Nephron (organoid): ENCODE measurements at regions not wholly inside any gene's neighbourhood (a gene's known extent, or its start where the extent isn't known, plus 50 kb on each side); places are given as distances from the start of the nearest gene placed in this dataset.
"Not testable (repeated sequence)": the region's sequence is repeated elsewhere in the genome, so short reads cannot be mapped to it uniquely, and the experiment has no call there.

Experiments
- H3K27ac Mint-ChIP-seq, 3 experiments: 2 replicates each; pipeline ENCODE4 v1.8.0; 2020; ENCODE audit warnings: mixed read lengths in 3 of 3, mild to moderate bottlenecking in 2 of 3, moderate library complexity in 1 of 3
- H3K27me3 Mint-ChIP-seq: 2 replicates; pipeline ENCODE4 v1.8.0; 2021; ENCODE audit warnings: low read depth, mild to moderate bottlenecking, moderate library complexity, mixed read lengths
- H3K36me3 Mint-ChIP-seq: 2 replicates; pipeline ENCODE4 v1.8.0; 2020; ENCODE audit warnings: low read depth, mixed read lengths
- H3K4me1 Mint-ChIP-seq: 2 replicates; pipeline ENCODE4 v1.8.0; 2020; ENCODE audit warnings: mixed read lengths
- H3K4me3 Mint-ChIP-seq, 3 experiments: 2 replicates each; pipeline ENCODE4 v1.8.0; 2020; ENCODE audit warnings: mild to moderate bottlenecking in 3 of 3, mixed read lengths in 3 of 3, moderate library complexity in 2 of 3
- H3K9me3 Mint-ChIP-seq: 2 replicates; pipeline ENCODE4 v1.8.0; 2020; ENCODE audit warnings: mixed read lengths
- CTCF ChIP-seq, 3 experiments: fragments of 200-600 bp; sonication (generic); IDR thresholded peaks; one replicate each; pipeline ENCODE4 v1.5.0; 2021; ENCODE audit warnings: antibody characterized with exemption in 3 of 3; ENCODE audit not compliant: unreplicated experiment in 3 of 3

DNA sequence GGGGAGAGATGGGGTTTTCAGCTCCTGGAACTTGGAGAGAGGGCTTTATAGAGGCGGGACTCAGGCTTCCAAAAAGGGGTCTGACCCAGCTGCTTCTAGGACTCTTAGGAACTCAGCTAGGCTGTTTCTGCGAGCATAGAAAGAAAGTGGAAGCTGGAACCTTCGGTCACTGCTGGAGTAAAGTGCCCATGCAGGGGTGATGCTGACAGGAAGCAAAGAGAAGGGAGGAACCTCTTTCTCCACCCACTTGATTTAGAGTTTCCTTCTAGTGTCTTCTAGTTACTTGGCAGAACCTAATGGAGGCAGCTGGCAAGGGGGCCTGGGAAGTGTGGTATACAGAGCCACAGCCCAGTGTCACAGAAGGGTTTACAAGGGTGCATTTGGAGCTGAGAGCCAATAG is 283.6 kb downstream of the QKI start:
- no peak overlapping the region for H3K4me3 Mint-ChIP-seq
- H3K36me3 Mint-ChIP-seq: no peaks in the 10 kb centered on the region
- H3K4me1 Mint-ChIP-seq: no peaks in the 10 kb centered on the region
- H3K9me3 Mint-ChIP-seq: peaks cover 2% of the 10 kb centered on the region
- TF ChIP-seq CTCF (IDR thresholded peaks at IDR 0.05; ENCODE audit: unreplicated experiment in 3 of 3): no peak
- no peak overlapping the region for H3K27ac Mint-ChIP-seq
- peaks cover 11% of the 10 kb centered on the region for H3K27me3 Mint-ChIP-seq

DNA sequence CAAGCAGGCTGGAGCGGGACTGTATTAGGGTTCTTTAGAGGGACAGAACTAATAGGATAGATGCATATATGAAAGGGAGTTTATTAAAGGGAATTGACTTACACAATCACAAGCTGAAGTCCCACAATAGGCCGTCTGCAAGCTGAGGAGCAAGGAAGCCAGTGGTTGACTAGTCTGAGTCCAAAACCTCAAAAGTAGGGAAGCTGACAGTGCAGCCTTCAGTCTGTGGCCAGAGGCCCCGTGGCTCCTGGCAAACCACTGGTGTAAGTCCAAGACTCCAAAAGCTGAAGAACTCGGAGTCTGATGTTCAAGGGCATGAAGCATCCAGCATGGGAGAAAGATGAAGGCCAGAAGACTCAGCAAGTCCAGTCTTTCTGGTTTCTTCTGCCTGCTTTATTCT is 281.8 kb downstream of the QKI start:
- H3K27me3 Mint-ChIP-seq: peaks cover 10% of the 10 kb centered on the region
- H3K36me3 Mint-ChIP-seq, H3K27ac Mint-ChIP-seq, H3K4me1 Mint-ChIP-seq, H3K9me3 Mint-ChIP-seq, H3K4me3 Mint-ChIP-seq: not testable (repeated sequence)

DNA sequence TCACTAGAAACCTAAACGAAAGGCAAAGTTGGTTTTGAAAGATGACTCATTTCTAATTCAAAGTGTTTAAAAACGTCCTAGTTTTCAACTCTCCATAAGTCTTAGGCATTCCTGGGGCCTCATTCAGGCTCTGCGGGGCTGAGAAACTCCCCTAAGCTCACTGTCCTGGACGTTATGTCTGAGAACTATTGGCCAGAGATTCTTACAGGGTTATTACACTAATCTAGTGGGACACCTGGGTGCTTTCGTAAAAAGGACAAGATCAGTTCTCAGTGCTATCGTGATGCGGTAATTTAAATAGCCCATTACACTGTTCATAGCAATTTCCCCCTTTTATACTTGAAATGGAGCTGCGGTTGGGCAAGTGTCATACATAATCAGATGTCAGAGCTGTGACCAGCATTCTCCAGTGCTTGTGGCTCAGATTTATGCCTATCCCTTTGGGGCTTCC is 280.9 kb downstream of the QKI start:
- H3K27me3 Mint-ChIP-seq: peaks cover 11% of the 10 kb centered on the region
- H3K36me3 Mint-ChIP-seq: no peaks in the 10 kb centered on the region
- H3K9me3 Mint-ChIP-seq: peaks cover 2% of the 10 kb centered on the region
- no peak overlapping the region for H3K27ac Mint-ChIP-seq
- no peak overlapping the region for H3K4me3 Mint-ChIP-seq
- H3K4me1 Mint-ChIP-seq: no peaks in the 10 kb centered on the region
- no peak for TF ChIP-seq CTCF (IDR thresholded peaks at IDR 0.05; ENCODE audit: unreplicated experiment in 3 of 3)

DNA sequence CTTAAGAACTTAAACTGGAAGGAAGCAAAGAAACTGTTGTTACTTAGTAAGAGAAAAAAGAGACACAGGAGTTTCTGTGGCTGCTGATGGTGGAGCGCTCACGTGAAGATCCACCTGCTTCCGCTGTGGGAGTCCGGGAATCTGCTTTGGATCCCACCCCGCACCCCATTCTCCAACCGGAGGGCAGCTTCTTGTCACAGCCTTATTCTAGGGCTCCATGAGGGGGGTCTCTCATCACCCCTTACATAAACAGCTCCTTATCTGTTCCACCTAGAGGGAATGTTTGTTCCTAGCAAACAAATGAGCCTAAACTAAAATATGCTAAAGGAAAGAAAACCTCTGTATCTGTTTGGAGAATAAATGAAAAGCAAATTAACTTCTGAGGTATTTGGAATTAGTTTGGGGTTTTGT is 280.5 kb downstream of the QKI start:
- Mint-ChIP-seq H3K4me3 (no peak overlapping the region), H3K27me3 (peaks cover 14% of the 10 kb centered on the region), H3K36me3 (no peaks in the 10 kb centered on the region), H3K27ac (no peak overlapping the region), H3K4me1 (no peaks in the 10 kb centered on the region), H3K9me3 (peaks cover 2% of the 10 kb centered on the region)
- TF ChIP-seq CTCF (IDR thresholded peaks at IDR 0.05; ENCODE audit: unreplicated experiment in 3 of 3): no peak

GRCh38 chr6:163694072-163694471 is 279.6 kb downstream of the QKI start:
- Mint-ChIP-seq H3K36me3 (no peaks in the 10 kb centered on the region), H3K4me1 (peaks cover 2% of the 10 kb centered on the region), H3K27ac (no peak overlapping the region), H3K4me3 (no peak overlapping the region), H3K9me3 (peaks cover 2% of the 10 kb centered on the region), H3K27me3 (peaks cover 16% of the 10 kb centered on the region)
- no peak for TF ChIP-seq CTCF (IDR thresholded peaks at IDR 0.05; ENCODE audit: unreplicated experiment in 3 of 3)

DNA sequence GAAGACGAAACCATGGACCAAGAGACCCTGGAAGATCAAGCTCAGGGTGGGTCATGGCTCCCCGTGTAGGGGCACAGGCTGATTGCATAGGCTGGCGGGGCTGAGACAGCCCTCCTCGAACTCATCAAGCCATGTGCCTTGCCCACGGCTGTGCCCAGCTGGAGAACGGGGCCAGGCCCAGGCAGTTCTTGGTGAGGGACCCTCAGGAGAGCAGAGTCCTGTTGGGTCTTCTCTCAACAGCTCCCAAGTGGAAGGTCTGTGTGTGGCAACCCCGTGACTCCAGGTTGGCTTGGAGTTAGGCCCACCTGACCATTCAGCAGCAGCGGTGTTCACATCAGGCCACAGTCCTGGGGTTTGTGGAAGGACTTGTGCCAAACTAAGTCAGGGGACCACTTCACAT is 276.5 kb downstream of the QKI start:
- Mint-ChIP-seq H3K27ac (no peak overlapping the region), H3K4me1 (peaks cover 12% of the 10 kb centered on the region), H3K27me3 (peaks cover 26% of the 10 kb centered on the region), H3K36me3 (no peaks in the 10 kb centered on the region), H3K9me3 (peaks cover 2% of the 10 kb centered on the region), H3K4me3 (no peak overlapping the region)
- no peak for TF ChIP-seq CTCF (IDR thresholded peaks at IDR 0.05; ENCODE audit: unreplicated experiment in 3 of 3)
